GM21390 (cell line): ENCODE measurements at regions not wholly inside any gene's neighbourhood (a gene's known extent, or its start where the extent isn't known, plus 50 kb on each side); places are given as distances from the start of the nearest gene placed in this dataset.
"Not testable (repeated sequence)": the region's sequence is repeated elsewhere in the genome, so short reads cannot be mapped to it uniquely, and the experiment has no call there.

Experiments used
- ATAC-seq: cut with Tn5 transposase; IDR thresholded peaks from one replicate; pipeline ENCODE4 v1.9.1; 2021; ENCODE audit not compliant: unreplicated experiment

- ATAC-seq = no peak
These were observed 1167.1 kb upstream of the SEMA6A start for GRCh38 chr5:117741655-117742206.

- no peak for ATAC-seq
These were observed 1165.6 kb upstream of the SEMA6A start for GRCh38 chr5:117740268-117740667.

GRCh38 chr5:117738571-117738970 is 1163.9 kb upstream of the SEMA6A start:
- ATAC-seq = no peak

- no peak for ATAC-seq
These were observed 1162.1 kb upstream of the SEMA6A start for GRCh38 chr5:117736698-117737097.

GRCh38 chr5:117734056-117734455 is 1159.4 kb upstream of the SEMA6A start:
- no peak for ATAC-seq

- no peak for ATAC-seq
These were observed 1158.4 kb upstream of the SEMA6A start for GRCh38 chr5:117733051-117733450.

- ATAC-seq = no peak
These were observed 1157.6 kb upstream of the SEMA6A start for GRCh38 chr5:117732264-117732663.

GRCh38 chr5:117731446-117731845 is 1156.8 kb upstream of the SEMA6A start:
- ATAC-seq = no peak

- ATAC-seq = not testable (repeated sequence)
These were observed 1146.2 kb upstream of the SEMA6A start for GRCh38 chr5:117720784-117721183.

- ATAC-seq = no peak
These were observed 1144.8 kb upstream of the SEMA6A start for GRCh38 chr5:117719413-117719812.

- ATAC-seq = no peak
These were observed 1139.1 kb upstream of the SEMA6A start for GRCh38 chr5:117713585-117714198.

GRCh38 chr5:117701062-117701461 is 1126.4 kb upstream of the SEMA6A start:
- no peak for ATAC-seq

GRCh38 chr5:117692606-117693005 is 1118.0 kb upstream of the SEMA6A start:
- no peak for ATAC-seq

GRCh38 chr5:117691081-117691870 is 1116.7 kb upstream of the SEMA6A start:
- ATAC-seq = no peak

- ATAC-seq = no peak
These were observed 1116.0 kb upstream of the SEMA6A start for GRCh38 chr5:117690612-117691011.

- no peak for ATAC-seq
These were observed 1112.3 kb upstream of the SEMA6A start for GRCh38 chr5:117686926-117687325.

- ATAC-seq = no peak
These were observed 1107.8 kb upstream of the SEMA6A start for GRCh38 chr5:117682416-117682815.

GRCh38 chr5:117681431-117682254 is 1107.0 kb upstream of the SEMA6A start:
- ATAC-seq = peak; percentile 75

GRCh38 chr5:117680426-117680825 is 1105.8 kb upstream of the SEMA6A start:
- ATAC-seq = no peak

- ATAC-seq = no peak
These were observed 1104.4 kb upstream of the SEMA6A start for GRCh38 chr5:117679046-117679445.

GRCh38 chr5:117675646-117676045 is 1101.0 kb upstream of the SEMA6A start:
- no peak for ATAC-seq
